ENCODE measurements at regions not wholly inside any gene's neighbourhood (a gene's known extent, or its start where the extent isn't known, plus 50 kb on each side); places are given as distances from the start of the nearest gene placed in this dataset.

- Mint-ChIP-seq H3K36me3 (no peaks in the 10 kb centered on the region), H3K4me1 (ENCODE audit: unreplicated experiment) (peaks cover 11% of the 10 kb centered on the region), H3K9me3 (no peaks in the 10 kb centered on the region), H3K27ac (no peak overlapping the region), H3K27me3 (no peaks in the 10 kb centered on the region), H3K4me3 (no peak overlapping the region)
- TF ChIP-seq, protein P1, sequence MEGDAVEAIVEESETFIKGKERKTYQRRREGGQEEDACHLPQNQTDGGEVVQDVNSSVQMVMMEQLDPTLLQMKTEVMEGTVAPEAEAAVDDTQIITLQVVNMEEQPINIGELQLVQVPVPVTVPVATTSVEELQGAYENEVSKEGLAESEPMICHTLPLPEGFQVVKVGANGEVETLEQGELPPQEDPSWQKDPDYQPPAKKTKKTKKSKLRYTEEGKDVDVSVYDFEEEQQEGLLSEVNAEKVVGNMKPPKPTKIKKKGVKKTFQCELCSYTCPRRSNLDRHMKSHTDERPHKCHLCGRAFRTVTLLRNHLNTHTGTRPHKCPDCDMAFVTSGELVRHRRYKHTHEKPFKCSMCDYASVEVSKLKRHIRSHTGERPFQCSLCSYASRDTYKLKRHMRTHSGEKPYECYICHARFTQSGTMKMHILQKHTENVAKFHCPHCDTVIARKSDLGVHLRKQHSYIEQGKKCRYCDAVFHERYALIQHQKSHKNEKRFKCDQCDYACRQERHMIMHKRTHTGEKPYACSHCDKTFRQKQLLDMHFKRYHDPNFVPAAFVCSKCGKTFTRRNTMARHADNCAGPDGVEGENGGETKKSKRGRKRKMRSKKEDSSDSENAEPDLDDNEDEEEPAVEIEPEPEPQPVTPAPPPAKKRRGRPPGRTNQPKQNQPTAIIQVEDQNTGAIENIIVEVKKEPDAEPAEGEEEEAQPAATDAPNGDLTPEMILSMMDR (conservative IDR thresholded peaks at IDR 0.05) = no peak
- no peak for DNase-seq (ENCODE audit: extremely low spot score, unreplicated experiment)
Measured at GRCh38 chr18:28760299-28760698, 583.4 kb upstream of the CDH2 start.

DNA sequence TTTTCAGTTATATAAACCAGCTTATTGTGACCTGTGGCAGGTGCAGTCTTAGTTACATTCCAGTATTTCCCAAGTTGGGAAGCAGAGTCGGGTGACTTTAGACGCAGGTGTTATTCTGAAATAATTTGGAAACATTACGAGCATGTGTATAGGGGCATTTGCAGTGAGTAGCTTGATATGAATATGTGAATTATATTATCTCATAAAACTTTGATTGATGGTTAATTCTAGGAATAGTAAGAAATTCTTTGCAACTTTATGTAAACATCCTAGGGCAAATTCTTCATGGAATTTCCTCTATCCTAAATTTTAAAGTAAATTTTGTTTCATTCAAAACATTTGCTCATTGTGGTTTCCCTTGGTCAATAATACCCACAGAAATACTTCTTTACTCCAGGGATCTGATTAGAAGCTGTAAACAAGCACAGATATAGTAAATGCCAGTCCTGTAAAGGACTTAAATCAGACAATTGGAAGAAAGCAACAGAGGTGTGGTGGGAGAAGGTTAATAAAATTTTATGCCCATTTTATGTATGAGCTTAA, 580.6 kb upstream of the CDH2 start:
- Mint-ChIP-seq H3K4me3 (no peak overlapping the region), H3K27me3 (no peaks in the 10 kb centered on the region), H3K9me3 (no peaks in the 10 kb centered on the region), H3K27ac (no peak overlapping the region), H3K36me3 (no peaks in the 10 kb centered on the region), H3K4me1 (ENCODE audit: unreplicated experiment) (peaks cover 5% of the 10 kb centered on the region)
- TF ChIP-seq, protein P1 (conservative IDR thresholded peaks at IDR 0.05) = no peak
- DNase-seq (ENCODE audit: extremely low spot score, unreplicated experiment) = no peak

DNA sequence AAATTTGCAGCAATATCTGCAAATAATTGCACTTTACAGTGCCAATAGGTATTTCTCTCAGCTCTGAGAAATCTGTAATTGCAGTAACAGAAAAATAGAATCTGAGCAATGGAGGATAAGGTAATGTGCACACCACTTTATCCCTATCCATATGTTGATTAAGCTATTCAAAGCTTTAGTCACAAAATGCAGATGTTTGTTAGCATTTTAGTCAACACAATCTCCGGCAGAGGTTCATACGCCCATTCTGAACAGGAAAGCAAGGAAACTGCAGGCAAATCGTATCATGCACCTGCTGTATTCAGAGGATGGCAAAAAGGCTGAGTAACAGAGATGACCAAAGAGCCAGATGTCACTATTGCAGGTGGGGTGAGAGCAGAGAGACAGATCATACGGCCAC, 566.2 kb upstream of the CDH2 start:
- TF ChIP-seq, protein P1 (conservative IDR thresholded peaks at IDR 0.05) = no peak
- H3K4me3 Mint-ChIP-seq = no peak overlapping the region
- no peaks in the 10 kb centered on the region for H3K27me3 Mint-ChIP-seq
- no peak for DNase-seq (ENCODE audit: extremely low spot score, unreplicated experiment)
- no peaks in the 10 kb centered on the region for H3K36me3 Mint-ChIP-seq
- no peaks in the 10 kb centered on the region for H3K4me1 Mint-ChIP-seq (ENCODE audit: unreplicated experiment)
- no peak overlapping the region for H3K27ac Mint-ChIP-seq
- H3K9me3 Mint-ChIP-seq = no peaks in the 10 kb centered on the region

- Mint-ChIP-seq H3K9me3 (no peaks in the 10 kb centered on the region), H3K36me3 (no peaks in the 10 kb centered on the region), H3K4me3 (no peak overlapping the region), H3K27me3 (no peaks in the 10 kb centered on the region), H3K4me1 (ENCODE audit: unreplicated experiment) (peaks cover 6% of the 10 kb centered on the region), H3K27ac (no peak overlapping the region)
- no peak for DNase-seq (ENCODE audit: extremely low spot score, unreplicated experiment)
- TF ChIP-seq, protein P1 (conservative IDR thresholded peaks at IDR 0.05) = no peak
Measured at GRCh38 chr18:28740575-28740974, 563.6 kb upstream of the CDH2 start.

- peaks cover 6% of the 10 kb centered on the region for H3K4me1 Mint-ChIP-seq (ENCODE audit: unreplicated experiment)
- TF ChIP-seq, protein P1 (conservative IDR thresholded peaks at IDR 0.05) = no peak
- no peaks in the 10 kb centered on the region for H3K9me3 Mint-ChIP-seq
- no peak overlapping the region for H3K4me3 Mint-ChIP-seq
- H3K27ac Mint-ChIP-seq = no peak overlapping the region
- no peak for DNase-seq (ENCODE audit: extremely low spot score, unreplicated experiment)
- no peaks in the 10 kb centered on the region for H3K36me3 Mint-ChIP-seq
- no peaks in the 10 kb centered on the region for H3K27me3 Mint-ChIP-seq
Measured at GRCh38 chr18:28736951-28737350, 560.0 kb upstream of the CDH2 start.

DNA sequence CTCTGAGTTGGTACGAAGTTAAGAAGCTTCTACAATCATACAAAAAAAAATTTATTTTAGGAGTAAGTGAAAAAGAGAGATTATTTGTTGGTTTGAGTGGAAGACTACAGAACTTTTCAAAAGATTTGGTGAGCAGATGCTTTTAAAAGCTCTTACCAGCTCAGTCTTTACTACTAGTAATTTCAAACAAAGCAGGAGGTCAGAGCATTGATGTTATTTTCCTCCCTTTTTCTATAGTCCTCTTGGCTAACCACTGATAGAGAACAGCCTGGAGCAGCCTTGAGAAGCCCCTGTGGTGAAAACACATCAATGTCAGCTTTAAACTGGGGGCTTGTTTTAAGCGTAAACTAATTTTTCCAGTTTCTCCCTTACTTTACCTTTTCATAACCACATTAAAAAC, 559.3 kb upstream of the CDH2 start:
- TF ChIP-seq, protein P1 (conservative IDR thresholded peaks at IDR 0.05) = no peak
- H3K4me1 Mint-ChIP-seq (ENCODE audit: unreplicated experiment) = peaks cover 6% of the 10 kb centered on the region
- H3K9me3 Mint-ChIP-seq = no peaks in the 10 kb centered on the region
- H3K36me3 Mint-ChIP-seq = no peaks in the 10 kb centered on the region
- no peaks in the 10 kb centered on the region for H3K27me3 Mint-ChIP-seq
- DNase-seq (ENCODE audit: extremely low spot score, unreplicated experiment) = no peak
- H3K4me3 Mint-ChIP-seq = no peak overlapping the region
- H3K27ac Mint-ChIP-seq = no peak overlapping the region
